ENCODE measurements at regions not wholly inside any gene's neighbourhood (a gene's known extent, or its start where the extent isn't known, plus 50 kb on each side); places are given as distances from the start of the nearest gene placed in this dataset.

DNA sequence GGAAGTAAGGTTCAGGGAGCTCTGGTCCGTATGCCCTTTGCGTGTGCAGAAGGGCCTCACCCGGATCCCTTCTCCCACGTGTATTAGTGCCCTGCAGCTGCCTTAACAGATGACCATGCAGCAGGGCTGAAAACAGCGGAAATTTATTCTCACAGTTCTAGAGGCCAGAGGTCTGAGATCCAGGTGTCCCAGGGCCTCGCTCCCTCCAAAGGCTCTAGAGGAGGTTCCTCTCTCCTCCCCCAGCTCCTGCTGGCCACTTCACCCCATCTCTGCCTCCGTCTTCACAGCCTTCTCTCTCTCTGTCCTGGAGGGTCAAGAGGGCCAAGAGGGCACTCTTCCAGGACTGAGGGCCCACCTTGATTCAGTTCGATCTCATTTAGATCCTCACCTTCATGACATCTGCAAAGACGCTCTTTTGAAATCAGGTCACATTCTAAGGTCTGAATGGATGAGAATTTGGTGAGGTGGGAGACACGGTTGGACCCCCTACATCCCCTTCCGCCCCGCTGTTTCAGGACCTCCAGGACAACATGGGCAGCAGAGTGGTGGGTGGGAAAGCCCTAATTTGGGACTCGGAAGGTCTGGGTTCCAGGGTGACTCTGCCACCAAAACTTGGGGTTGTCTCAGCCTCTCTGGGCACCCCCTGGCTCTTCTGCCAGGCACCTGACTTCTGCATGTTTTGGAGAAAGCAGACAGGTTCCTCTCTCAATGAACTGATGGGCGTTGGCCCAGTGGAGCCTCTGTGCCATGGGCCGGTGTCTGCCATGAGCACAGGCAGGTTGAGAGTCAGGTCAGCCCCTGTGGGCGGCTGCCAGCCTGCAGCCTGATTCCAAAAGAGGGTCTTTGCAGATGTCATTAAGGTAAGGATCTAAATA lies 361.2 kb downstream of the SEC14L1 start:
- H3K4me1 Mint-ChIP-seq: peaks cover 18% of the 10 kb centered on the region
- peaks cover 25% of the 10 kb centered on the region for H3K36me3 Mint-ChIP-seq
- H3K27me3 Mint-ChIP-seq (ENCODE audit: low read depth): no peaks in the 10 kb centered on the region
- ATAC-seq (no peak), DNase-seq (ENCODE audit: low spot score) (peak; percentile 4)
- POLR2A ChIA-PET: no interaction called here
- CTCF ChIA-PET: interaction anchor here (0.6 to 1.5 kb wide), 7 partner anchors 72 to 664 kb away, joined by 3 to 5 read pairs (median 3); no protein-coding TSS in a partner anchor
- TF ChIP-seq E2F4 (CRISPR knock-in tag; IDR thresholded peaks at IDR 0.05; ENCODE audit: borderline replicate concordance, low read depth): no peak
- no peak for TF ChIP-seq E2F1 (CRISPR knock-in tag; IDR thresholded peaks at IDR 0.05)
- no peak for TF ChIP-seq E2F5 (CRISPR knock-in tag; IDR thresholded peaks at IDR 0.05)
- TF ChIP-seq ZNF416 (CRISPR knock-in tag; IDR thresholded peaks at IDR 0.05): no peak
- TF ChIP-seq AFF4 (CRISPR knock-in tag; IDR thresholded peaks at IDR 0.05; ENCODE audit: borderline replicate concordance): no peak
- no peak for TF ChIP-seq MYBL2 (CRISPR knock-in tag; IDR thresholded peaks at IDR 0.05)
- no peak for TF ChIP-seq ZNF121 (CRISPR knock-in tag; IDR thresholded peaks at IDR 0.05)
- TF ChIP-seq HMGA2 (CRISPR knock-in tag; IDR thresholded peaks at IDR 0.05): no peak
- TF ChIP-seq, protein P1, sequence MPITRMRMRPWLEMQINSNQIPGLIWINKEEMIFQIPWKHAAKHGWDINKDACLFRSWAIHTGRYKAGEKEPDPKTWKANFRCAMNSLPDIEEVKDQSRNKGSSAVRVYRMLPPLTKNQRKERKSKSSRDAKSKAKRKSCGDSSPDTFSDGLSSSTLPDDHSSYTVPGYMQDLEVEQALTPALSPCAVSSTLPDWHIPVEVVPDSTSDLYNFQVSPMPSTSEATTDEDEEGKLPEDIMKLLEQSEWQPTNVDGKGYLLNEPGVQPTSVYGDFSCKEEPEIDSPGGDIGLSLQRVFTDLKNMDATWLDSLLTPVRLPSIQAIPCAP (CRISPR knock-in tag; IDR thresholded peaks at IDR 0.05): no peak
- no peak for TF ChIP-seq MLX (CRISPR knock-in tag; IDR thresholded peaks at IDR 0.05)
- TF ChIP-seq, protein P2, sequence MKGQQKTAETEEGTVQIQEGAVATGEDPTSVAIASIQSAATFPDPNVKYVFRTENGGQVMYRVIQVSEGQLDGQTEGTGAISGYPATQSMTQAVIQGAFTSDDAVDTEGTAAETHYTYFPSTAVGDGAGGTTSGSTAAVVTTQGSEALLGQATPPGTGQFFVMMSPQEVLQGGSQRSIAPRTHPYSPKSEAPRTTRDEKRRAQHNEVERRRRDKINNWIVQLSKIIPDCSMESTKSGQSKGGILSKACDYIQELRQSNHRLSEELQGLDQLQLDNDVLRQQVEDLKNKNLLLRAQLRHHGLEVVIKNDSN (CRISPR knock-in tag; IDR thresholded peaks at IDR 0.05): no peak
- TF ChIP-seq, protein P3, sequence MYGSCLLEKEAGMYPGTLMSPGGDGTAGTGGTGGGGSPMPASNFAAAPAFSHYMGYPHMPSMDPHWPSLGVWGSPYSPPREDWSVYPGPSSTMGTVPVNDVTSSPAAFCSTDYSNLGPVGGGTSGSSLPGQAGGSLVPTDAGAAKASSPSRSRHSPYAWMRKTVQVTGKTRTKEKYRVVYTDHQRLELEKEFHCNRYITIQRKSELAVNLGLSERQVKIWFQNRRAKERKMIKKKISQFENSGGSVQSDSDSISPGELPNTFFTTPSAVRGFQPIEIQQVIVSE (CRISPR knock-in tag; IDR thresholded peaks at IDR 0.05; ENCODE audit: borderline replicate concordance): no peak
- TF ChIP-seq CBFB (CRISPR knock-in tag; IDR thresholded peaks at IDR 0.05; ENCODE audit: low read depth): no peak
- TF ChIP-seq KAT7 (CRISPR knock-in tag; IDR thresholded peaks at IDR 0.05; ENCODE audit: borderline replicate concordance): no peak
- TF ChIP-seq ERG (CRISPR knock-in tag; IDR thresholded peaks at IDR 0.05): no peak
- no peak for TF ChIP-seq PREB (CRISPR knock-in tag; IDR thresholded peaks at IDR 0.05; ENCODE audit: borderline replicate concordance)
- no peak for TF ChIP-seq ETV6 (CRISPR knock-in tag; IDR thresholded peaks at IDR 0.05)
- TF ChIP-seq SMAD4 (CRISPR knock-in tag; IDR thresholded peaks at IDR 0.05): no peak
- no peak for TF ChIP-seq SOX15 (CRISPR knock-in tag; IDR thresholded peaks at IDR 0.05)
- TF ChIP-seq, protein P4, sequence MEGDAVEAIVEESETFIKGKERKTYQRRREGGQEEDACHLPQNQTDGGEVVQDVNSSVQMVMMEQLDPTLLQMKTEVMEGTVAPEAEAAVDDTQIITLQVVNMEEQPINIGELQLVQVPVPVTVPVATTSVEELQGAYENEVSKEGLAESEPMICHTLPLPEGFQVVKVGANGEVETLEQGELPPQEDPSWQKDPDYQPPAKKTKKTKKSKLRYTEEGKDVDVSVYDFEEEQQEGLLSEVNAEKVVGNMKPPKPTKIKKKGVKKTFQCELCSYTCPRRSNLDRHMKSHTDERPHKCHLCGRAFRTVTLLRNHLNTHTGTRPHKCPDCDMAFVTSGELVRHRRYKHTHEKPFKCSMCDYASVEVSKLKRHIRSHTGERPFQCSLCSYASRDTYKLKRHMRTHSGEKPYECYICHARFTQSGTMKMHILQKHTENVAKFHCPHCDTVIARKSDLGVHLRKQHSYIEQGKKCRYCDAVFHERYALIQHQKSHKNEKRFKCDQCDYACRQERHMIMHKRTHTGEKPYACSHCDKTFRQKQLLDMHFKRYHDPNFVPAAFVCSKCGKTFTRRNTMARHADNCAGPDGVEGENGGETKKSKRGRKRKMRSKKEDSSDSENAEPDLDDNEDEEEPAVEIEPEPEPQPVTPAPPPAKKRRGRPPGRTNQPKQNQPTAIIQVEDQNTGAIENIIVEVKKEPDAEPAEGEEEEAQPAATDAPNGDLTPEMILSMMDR (IDR thresholded peaks at IDR 0.05): no peak
- peak overlapping the region; percentile 84; the same call in 1 of the 2 replicates for H3K27ac Mint-ChIP-seq
- H3K9me3 Mint-ChIP-seq: no peaks in the 10 kb centered on the region
- H3K4me3 Mint-ChIP-seq: no peak overlapping the region

Data from WTC11 (cell line).